ENCODE measurements at regions not wholly inside any gene's neighbourhood (a gene's known extent, or its start where the extent isn't known, plus 50 kb on each side); places are given as distances from the start of the nearest gene placed in this dataset.

DNA sequence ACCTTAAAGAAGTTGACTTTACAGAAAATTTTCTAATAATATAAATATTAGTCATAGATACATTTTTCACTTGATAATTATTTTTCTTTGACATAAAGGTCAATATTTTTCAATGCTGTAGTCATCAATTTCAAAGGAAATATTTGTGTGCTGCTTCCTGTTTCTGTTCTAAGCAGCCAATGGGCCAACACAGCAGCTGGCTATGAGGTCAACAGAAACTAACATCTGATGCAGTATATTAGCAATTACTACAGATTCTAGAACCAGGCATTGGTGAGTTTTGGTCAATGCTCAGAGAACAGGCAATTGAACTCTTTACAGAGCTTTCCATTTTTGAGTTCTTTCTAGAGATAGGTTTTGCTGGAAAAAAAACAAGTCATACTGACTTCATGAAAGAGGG, 669.6 kb upstream of the NRSN1 start:
- no peak overlapping the region for H3K27ac ChIP-seq
- DNase-seq (ENCODE audit: low spot score in 2 of 2), result no peak
- no peaks in the 10 kb centered on the region for H3K9me3 ChIP-seq
- no peaks in the 10 kb centered on the region for H3K4me1 ChIP-seq
- no peaks in the 10 kb centered on the region for H3K27me3 ChIP-seq
- TF ChIP-seq, protein P1, sequence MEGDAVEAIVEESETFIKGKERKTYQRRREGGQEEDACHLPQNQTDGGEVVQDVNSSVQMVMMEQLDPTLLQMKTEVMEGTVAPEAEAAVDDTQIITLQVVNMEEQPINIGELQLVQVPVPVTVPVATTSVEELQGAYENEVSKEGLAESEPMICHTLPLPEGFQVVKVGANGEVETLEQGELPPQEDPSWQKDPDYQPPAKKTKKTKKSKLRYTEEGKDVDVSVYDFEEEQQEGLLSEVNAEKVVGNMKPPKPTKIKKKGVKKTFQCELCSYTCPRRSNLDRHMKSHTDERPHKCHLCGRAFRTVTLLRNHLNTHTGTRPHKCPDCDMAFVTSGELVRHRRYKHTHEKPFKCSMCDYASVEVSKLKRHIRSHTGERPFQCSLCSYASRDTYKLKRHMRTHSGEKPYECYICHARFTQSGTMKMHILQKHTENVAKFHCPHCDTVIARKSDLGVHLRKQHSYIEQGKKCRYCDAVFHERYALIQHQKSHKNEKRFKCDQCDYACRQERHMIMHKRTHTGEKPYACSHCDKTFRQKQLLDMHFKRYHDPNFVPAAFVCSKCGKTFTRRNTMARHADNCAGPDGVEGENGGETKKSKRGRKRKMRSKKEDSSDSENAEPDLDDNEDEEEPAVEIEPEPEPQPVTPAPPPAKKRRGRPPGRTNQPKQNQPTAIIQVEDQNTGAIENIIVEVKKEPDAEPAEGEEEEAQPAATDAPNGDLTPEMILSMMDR (IDR thresholded peaks at IDR 0.05), result no peak
- H3K4me3 ChIP-seq, result no peak overlapping the region
- intact Hi-C loops (cut with DNase I), result no loop called here
- H3K36me3 ChIP-seq, result no peaks in the 10 kb centered on the region

DNA sequence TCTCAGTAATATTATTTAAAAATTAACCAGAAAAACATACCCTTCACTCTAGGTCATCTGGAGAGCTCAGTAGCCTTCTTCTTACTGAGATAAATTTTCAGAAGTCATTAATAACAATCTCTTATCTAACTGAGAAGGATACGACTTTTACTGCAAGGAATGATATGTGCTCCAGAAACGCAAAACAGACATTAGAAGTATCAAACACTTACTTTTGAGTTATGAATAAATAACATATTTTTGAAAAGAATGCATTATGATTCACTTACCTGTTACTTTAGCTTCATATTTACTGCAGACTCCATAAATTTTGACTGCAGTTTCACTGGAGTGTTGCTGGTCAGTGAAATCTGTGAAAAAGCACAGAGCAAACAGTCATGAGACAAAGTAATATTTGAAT, 668.7 kb upstream of the NRSN1 start:
- no peak for DNase-seq (ENCODE audit: low spot score in 2 of 2)
- Histone ChIP-seq H3K36me3 (no peaks in the 10 kb centered on the region), H3K27ac (no peak overlapping the region), H3K4me3 (no peak overlapping the region), H3K4me1 (no peaks in the 10 kb centered on the region), H3K9me3 (no peaks in the 10 kb centered on the region), H3K27me3 (no peaks in the 10 kb centered on the region)
- TF ChIP-seq, protein P1 (IDR thresholded peaks at IDR 0.05), result no peak
- intact Hi-C loops (cut with DNase I), result no loop called here

DNA sequence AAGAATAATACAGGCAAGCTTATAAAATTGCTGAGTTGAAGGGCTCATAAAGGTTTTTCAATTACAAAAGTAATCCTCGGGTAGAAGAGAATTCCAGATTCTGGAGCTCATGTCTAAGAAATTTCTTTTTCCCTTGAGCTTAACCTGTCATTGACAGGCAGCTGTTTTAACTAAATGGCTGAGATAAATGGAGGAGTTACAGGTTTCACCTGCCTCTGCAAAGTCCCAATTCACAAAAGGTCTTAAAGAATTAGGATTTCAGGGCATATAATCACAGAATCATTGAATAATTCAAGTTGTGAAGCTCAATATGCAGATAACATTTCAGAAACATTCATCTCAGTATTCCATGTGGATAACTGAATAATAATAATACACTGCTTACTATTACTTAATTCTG, 660.1 kb upstream of the NRSN1 start:
- no peak for DNase-seq (ENCODE audit: low spot score in 2 of 2)
- no peak overlapping the region for H3K27ac ChIP-seq
- no peaks in the 10 kb centered on the region for H3K27me3 ChIP-seq
- H3K4me3 ChIP-seq, result no peak overlapping the region
- intact Hi-C loops (cut with DNase I), result no loop called here
- TF ChIP-seq, protein P1 (IDR thresholded peaks at IDR 0.05), result no peak
- no peaks in the 10 kb centered on the region for H3K4me1 ChIP-seq
- no peaks in the 10 kb centered on the region for H3K9me3 ChIP-seq
- H3K36me3 ChIP-seq, result no peaks in the 10 kb centered on the region

DNA sequence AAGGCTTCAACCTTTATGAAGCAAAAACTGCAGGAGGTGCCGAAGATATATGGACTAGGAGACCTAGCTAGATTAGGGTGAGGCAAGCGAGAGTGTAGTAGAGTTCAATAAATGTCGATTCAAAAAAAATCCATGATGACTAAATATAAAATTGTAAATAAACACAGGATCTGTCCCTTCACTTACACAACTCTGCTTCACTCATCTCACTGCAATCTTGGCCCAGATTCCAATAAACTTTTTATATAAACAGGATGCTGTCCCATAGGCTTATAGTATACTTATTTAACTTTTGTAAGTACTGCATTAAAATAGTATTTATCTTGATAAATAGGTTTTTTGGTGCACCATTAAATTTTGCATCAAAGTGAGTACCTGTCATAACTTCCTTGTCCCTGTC, 648.4 kb upstream of the NRSN1 start:
- TF ChIP-seq, protein P1 (IDR thresholded peaks at IDR 0.05), result no peak
- no peaks in the 10 kb centered on the region for H3K27me3 ChIP-seq
- no peaks in the 10 kb centered on the region for H3K36me3 ChIP-seq
- H3K4me3 ChIP-seq, result no peak overlapping the region
- intact Hi-C loops (cut with DNase I), result no loop called here
- no peak overlapping the region for H3K27ac ChIP-seq
- H3K9me3 ChIP-seq, result no peaks in the 10 kb centered on the region
- no peak for DNase-seq (ENCODE audit: low spot score in 2 of 2)
- no peaks in the 10 kb centered on the region for H3K4me1 ChIP-seq

DNA sequence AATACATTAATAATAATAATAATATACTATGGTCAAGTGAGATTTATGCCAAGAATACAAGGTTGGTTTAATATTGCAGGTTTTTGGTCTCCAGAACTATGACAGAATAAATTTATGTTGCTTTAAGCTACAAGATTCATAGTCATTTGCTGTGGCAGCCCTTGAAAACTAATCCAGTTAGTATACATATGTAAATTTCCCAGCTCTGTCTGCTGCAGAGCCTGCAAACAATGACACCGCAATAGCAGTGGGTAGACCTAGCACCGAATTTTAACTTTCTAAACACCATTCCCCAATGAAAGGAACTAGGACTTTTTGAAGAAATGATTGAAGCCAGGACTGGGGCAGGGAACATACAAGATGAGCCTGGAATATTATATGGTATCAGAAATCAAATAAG, 647.7 kb upstream of the NRSN1 start:
- TF ChIP-seq, protein P1 (IDR thresholded peaks at IDR 0.05), result no peak
- intact Hi-C loops (cut with DNase I), result no loop called here

DNA sequence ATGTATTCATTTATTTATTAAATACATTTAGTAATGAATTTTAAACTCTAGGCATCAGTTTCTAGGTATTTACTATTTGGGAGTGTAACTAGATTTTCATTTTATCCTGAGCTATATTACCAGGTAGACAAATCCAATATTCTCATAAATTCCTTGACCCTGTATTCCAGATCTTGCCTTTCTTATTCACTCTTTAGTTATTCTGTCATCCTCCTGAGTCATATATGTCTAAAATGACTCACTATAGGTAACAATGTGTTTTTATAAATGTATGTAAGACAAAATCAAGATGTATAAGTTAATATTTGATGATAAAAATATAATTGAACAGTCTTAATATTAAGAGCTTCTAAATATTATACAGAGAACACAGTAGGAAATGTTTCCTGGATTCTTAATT, 642.1 kb upstream of the NRSN1 start:
- H3K36me3 ChIP-seq, result no peaks in the 10 kb centered on the region
- no peaks in the 10 kb centered on the region for H3K27me3 ChIP-seq
- no peaks in the 10 kb centered on the region for H3K9me3 ChIP-seq
- no peak overlapping the region for H3K27ac ChIP-seq
- no peak overlapping the region for H3K4me3 ChIP-seq
- DNase-seq (ENCODE audit: low spot score in 2 of 2), result no peak
- no peaks in the 10 kb centered on the region for H3K4me1 ChIP-seq
- TF ChIP-seq, protein P1 (IDR thresholded peaks at IDR 0.05), result no peak
- intact Hi-C loops (cut with DNase I), result no loop called here

More for the DNA sequence above, 647.7 kb upstream of the NRSN1 start:
- Histone ChIP-seq H3K27ac (no peak overlapping the region), H3K9me3 (no peaks in the 10 kb centered on the region), H3K4me3 (no peak overlapping the region), H3K36me3 (no peaks in the 10 kb centered on the region), H3K4me1 (no peaks in the 10 kb centered on the region), H3K27me3 (no peaks in the 10 kb centered on the region)
- no peak for DNase-seq (ENCODE audit: low spot score in 2 of 2)
